ENCODE measurements at regions not wholly inside any gene's neighbourhood (a gene's known extent, or its start where the extent isn't known, plus 50 kb on each side); places are given as distances from the start of the nearest gene placed in this dataset.

DNA sequence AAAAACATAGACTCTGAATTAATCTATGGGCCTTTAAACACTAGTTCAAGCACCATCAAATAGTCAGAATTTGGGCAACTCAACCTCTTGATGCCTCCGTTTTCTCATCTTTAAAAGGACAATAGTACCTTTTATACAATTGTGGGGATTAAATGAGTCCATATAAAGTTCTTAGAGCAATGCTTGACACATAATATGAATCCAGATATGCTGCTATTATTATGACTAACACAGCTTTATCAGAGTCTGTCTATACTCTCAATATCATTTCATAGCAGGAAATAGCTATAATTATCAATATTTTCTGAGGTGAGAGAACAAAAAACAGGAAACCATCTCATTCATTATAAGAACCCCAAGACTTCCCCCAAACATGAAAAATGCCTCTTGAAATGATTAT is 430.5 kb upstream of the XYLT1 start:
- DNase-seq (ENCODE audit: low read depth) = no peak
- no peak overlapping the region for H3K4me3 ChIP-seq (ENCODE audit: low read length)
- TF ChIP-seq, protein P1, sequence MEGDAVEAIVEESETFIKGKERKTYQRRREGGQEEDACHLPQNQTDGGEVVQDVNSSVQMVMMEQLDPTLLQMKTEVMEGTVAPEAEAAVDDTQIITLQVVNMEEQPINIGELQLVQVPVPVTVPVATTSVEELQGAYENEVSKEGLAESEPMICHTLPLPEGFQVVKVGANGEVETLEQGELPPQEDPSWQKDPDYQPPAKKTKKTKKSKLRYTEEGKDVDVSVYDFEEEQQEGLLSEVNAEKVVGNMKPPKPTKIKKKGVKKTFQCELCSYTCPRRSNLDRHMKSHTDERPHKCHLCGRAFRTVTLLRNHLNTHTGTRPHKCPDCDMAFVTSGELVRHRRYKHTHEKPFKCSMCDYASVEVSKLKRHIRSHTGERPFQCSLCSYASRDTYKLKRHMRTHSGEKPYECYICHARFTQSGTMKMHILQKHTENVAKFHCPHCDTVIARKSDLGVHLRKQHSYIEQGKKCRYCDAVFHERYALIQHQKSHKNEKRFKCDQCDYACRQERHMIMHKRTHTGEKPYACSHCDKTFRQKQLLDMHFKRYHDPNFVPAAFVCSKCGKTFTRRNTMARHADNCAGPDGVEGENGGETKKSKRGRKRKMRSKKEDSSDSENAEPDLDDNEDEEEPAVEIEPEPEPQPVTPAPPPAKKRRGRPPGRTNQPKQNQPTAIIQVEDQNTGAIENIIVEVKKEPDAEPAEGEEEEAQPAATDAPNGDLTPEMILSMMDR (conservative IDR thresholded peaks at IDR 0.05; ENCODE audit: low read depth, low read length) = no peak

DNA sequence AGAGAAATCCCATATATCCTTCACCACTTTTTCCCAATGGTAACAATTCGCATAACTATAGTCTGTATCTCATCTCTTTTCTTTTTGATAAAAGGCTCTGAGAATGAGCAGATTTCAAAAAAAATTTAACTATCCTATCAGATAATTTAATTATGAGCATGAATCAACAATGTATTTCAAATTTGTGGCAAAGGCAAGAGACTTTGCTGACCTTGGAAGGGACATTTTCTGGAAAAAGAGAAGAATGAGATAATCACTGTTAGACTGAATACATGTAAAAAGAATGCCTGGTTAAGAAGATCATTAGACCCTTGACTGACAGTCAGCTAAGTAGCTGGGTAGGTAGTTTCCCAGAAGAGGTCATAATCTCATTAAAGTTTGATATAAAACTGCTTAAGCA is 428.4 kb upstream of the XYLT1 start:
- no peak for DNase-seq (ENCODE audit: low read depth)
- TF ChIP-seq, protein P1 (conservative IDR thresholded peaks at IDR 0.05; ENCODE audit: low read depth, low read length) = no peak
- no peak overlapping the region for H3K4me3 ChIP-seq (ENCODE audit: low read length)

- DNase-seq (ENCODE audit: low read depth) = no peak
- no peak overlapping the region for H3K4me3 ChIP-seq (ENCODE audit: low read length)
- TF ChIP-seq, protein P1 (conservative IDR thresholded peaks at IDR 0.05; ENCODE audit: low read depth, low read length) = no peak
These were observed 417.2 kb upstream of the XYLT1 start for GRCh38 chr16:17887963-17888362.

- H3K4me3 ChIP-seq (ENCODE audit: low read length) = no peak overlapping the region
- TF ChIP-seq, protein P1 (conservative IDR thresholded peaks at IDR 0.05; ENCODE audit: low read depth, low read length) = no peak
- DNase-seq (ENCODE audit: low read depth) = no peak
These were observed 415.0 kb upstream of the XYLT1 start for GRCh38 chr16:17885659-17886207.

- H3K4me3 ChIP-seq (ENCODE audit: low read length) = no peak overlapping the region
- TF ChIP-seq, protein P1 (conservative IDR thresholded peaks at IDR 0.05; ENCODE audit: low read depth, low read length) = no peak
- DNase-seq (ENCODE audit: low read depth) = no peak
These were observed 407.1 kb upstream of the XYLT1 start for GRCh38 chr16:17877821-17878360.

DNA sequence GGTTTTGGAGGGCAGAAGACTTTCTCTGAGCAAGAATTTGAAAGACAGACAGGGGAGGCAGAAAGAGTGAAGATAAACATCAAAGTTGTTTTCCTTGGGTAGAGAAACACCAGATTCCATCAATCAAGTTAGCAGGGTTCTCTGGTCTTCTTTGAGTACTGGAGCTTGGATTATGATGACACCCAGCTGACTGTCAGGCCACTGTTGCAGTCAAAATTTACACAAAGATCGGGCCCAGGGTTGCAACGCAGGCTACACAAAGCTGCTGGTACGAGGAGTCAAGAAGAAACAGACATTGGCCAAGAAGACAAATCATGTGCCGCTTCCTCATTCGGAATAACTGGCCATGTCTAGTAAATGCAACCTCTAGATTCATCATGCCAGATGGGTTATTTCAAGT is 396.2 kb upstream of the XYLT1 start:
- TF ChIP-seq, protein P1 (conservative IDR thresholded peaks at IDR 0.05; ENCODE audit: low read depth, low read length) = no peak
- no peak overlapping the region for H3K4me3 ChIP-seq (ENCODE audit: low read length)
- no peak for DNase-seq (ENCODE audit: low read depth)

DNA sequence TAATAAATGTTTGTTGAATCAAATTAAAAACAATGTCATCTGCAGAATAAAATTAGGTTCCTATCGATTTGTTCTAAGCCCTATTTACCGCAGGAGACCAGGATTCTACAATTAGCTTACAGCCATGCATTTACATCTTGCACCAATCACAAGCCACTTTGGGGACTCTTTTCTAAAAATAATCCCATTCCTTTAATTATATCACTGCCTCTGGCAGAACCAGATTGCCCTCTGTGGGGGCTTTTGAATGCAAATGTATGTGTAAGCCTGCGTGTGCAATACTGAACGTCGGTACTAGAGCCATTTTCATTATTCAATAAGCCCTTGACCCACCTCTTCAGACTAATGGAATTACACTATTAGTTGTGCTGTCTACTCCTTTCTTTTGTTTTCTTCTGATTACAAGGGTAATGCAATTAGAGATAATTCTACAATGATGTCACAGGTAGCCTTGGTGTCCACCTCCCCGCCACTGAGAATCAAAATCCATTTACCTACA is 391.3 kb upstream of the XYLT1 start:
- DNase-seq (ENCODE audit: low read depth) = no peak
- TF ChIP-seq, protein P1 (conservative IDR thresholded peaks at IDR 0.05; ENCODE audit: low read depth, low read length) = no peak
- H3K4me3 ChIP-seq (ENCODE audit: low read length) = no peak overlapping the region
